Cardiac muscle cell (in vitro differentiated cells and primary cell): ENCODE measurements at regions not wholly inside any gene's neighbourhood (a gene's known extent, or its start where the extent isn't known, plus 50 kb on each side); places are given as distances from the start of the nearest gene placed in this dataset.

Experiments used
- DNase-seq, 2 donors: peaks; one replicate each; pipeline versions ENCODE4 v3.0.0 to v3.0.0-alpha.2; 2010 to 2017; ENCODE audit warnings: low read depth in 1 of 2, low spot score in 1 of 2
- H3K27ac ChIP-seq: fragments of 200-600 bp; sonication (generic); 2 replicates; pipeline ENCODE4 v1.5.1; 2016
- H3K27me3 ChIP-seq: fragments of 200-600 bp; sonication (generic); 2 replicates; pipeline ENCODE4 v1.6.0; 2016; ENCODE audit warnings: control low read depth
- H3K36me3 ChIP-seq: fragments of 200-600 bp; sonication (generic); 2 replicates; pipeline ENCODE4 v1.5.1; 2016; ENCODE audit warnings: control low read depth
- H3K4me1 ChIP-seq: fragments of 200-600 bp; sonication (generic); 2 replicates; pipeline ENCODE4 v1.8.1; 2017; ENCODE audit warnings: low read depth, mild to moderate bottlenecking, mixed run types
- H3K4me3 ChIP-seq: fragments of 200-600 bp; sonication (generic); 2 replicates; pipeline ENCODE4 v1.5.1; 2016; ENCODE audit warnings: mild to moderate bottlenecking
- H3K9me3 ChIP-seq: fragments of 200-600 bp; sonication (generic); 2 replicates; pipeline ENCODE4 v1.5.1; 2017; ENCODE audit warnings: low read depth, mild to moderate bottlenecking, control low read depth
- TF ChIP-seq, protein P1 (sequence below): IDR thresholded peaks from 2 replicates; pipeline ENCODE4 v1.5.1; 2012; ENCODE audit warnings: low read depth, mild to moderate bottlenecking, low read length

GRCh38 chr12:46112364-46112763, 122.0 kb upstream of the SCAF11 start:
- H3K36me3 ChIP-seq, result no peaks in the 10 kb centered on the region
- DNase-seq, result no peak
- TF ChIP-seq, protein P1, sequence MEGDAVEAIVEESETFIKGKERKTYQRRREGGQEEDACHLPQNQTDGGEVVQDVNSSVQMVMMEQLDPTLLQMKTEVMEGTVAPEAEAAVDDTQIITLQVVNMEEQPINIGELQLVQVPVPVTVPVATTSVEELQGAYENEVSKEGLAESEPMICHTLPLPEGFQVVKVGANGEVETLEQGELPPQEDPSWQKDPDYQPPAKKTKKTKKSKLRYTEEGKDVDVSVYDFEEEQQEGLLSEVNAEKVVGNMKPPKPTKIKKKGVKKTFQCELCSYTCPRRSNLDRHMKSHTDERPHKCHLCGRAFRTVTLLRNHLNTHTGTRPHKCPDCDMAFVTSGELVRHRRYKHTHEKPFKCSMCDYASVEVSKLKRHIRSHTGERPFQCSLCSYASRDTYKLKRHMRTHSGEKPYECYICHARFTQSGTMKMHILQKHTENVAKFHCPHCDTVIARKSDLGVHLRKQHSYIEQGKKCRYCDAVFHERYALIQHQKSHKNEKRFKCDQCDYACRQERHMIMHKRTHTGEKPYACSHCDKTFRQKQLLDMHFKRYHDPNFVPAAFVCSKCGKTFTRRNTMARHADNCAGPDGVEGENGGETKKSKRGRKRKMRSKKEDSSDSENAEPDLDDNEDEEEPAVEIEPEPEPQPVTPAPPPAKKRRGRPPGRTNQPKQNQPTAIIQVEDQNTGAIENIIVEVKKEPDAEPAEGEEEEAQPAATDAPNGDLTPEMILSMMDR, result no peak
- no peak overlapping the region for H3K27ac ChIP-seq
- no peaks in the 10 kb centered on the region for H3K9me3 ChIP-seq
- H3K4me1 ChIP-seq, result no peaks in the 10 kb centered on the region
- H3K27me3 ChIP-seq, result no peaks in the 10 kb centered on the region
- H3K4me3 ChIP-seq, result no peak overlapping the region

DNA sequence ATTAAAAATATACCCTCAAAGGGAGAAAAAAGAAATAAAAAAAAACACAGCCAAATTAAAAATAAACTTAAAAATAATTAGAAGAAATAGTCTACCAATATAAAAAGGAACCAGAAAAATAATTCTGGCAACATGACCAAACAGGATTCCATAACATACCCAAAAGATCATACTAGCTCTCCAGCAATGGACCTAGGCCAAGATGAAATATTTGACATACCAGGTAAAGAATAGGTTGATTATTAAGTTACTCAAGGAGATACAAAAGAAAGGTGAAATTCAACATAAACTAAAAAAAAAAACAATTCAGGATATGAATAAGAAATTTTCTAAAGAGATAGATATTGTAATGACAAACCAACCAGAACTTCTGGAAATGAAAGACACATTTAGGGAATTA, 121.3 kb upstream of the SCAF11 start:
- H3K36me3 ChIP-seq, result no peaks in the 10 kb centered on the region
- H3K4me3 ChIP-seq, result no peak overlapping the region
- no peaks in the 10 kb centered on the region for H3K4me1 ChIP-seq
- H3K9me3 ChIP-seq, result no peaks in the 10 kb centered on the region
- no peak overlapping the region for H3K27ac ChIP-seq
- TF ChIP-seq, protein P1, result no peak
- H3K27me3 ChIP-seq, result no peaks in the 10 kb centered on the region
- DNase-seq, result no peak

- Histone ChIP-seq H3K27ac (no peak overlapping the region), H3K4me1 (no peaks in the 10 kb centered on the region), H3K27me3 (no peaks in the 10 kb centered on the region), H3K4me3 (no peak overlapping the region), H3K9me3 (no peaks in the 10 kb centered on the region), H3K36me3 (no peaks in the 10 kb centered on the region)
- TF ChIP-seq, protein P1, result no peak
- no peak for DNase-seq
Observed at GRCh38 chr12:46110928-46111699, 120.7 kb upstream of the SCAF11 start.

DNA sequence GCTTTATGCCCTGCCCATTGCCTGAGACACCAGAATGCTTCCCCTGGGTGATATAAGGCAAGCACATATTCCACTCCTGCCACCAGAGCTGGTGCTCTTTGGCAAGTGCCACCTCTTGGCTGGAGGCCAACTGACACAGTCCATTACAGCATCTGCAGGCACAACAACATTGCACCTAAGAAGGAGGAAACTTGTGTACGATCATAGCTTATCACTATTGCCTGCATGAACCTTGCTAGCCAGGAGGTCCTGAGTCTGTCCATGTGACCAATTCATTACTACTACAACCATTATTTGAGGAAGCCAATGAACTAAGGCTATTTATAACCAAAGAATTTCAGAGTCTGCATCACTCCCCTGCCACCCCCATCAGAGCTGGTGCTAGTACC, 119.8 kb upstream of the SCAF11 start:
- no peaks in the 10 kb centered on the region for H3K9me3 ChIP-seq
- H3K27me3 ChIP-seq, result no peaks in the 10 kb centered on the region
- TF ChIP-seq, protein P1, result no peak
- DNase-seq, result no peak
- no peak overlapping the region for H3K27ac ChIP-seq
- H3K36me3 ChIP-seq, result no peaks in the 10 kb centered on the region
- H3K4me3 ChIP-seq, result no peak overlapping the region
- no peaks in the 10 kb centered on the region for H3K4me1 ChIP-seq

GRCh38 chr12:46109343-46110222, 119.2 kb upstream of the SCAF11 start:
- Histone ChIP-seq H3K27ac (no peak overlapping the region), H3K4me3 (no peak overlapping the region), H3K4me1 (no peaks in the 10 kb centered on the region), H3K36me3 (no peaks in the 10 kb centered on the region), H3K27me3 (no peaks in the 10 kb centered on the region), H3K9me3 (no peaks in the 10 kb centered on the region)
- TF ChIP-seq, protein P1, result no peak
- no peak for DNase-seq
